ENCODE measurements at regions not wholly inside any gene's neighbourhood (a gene's known extent, or its start where the extent isn't known, plus 50 kb on each side); places are given as distances from the start of the nearest gene placed in this dataset.

DNA sequence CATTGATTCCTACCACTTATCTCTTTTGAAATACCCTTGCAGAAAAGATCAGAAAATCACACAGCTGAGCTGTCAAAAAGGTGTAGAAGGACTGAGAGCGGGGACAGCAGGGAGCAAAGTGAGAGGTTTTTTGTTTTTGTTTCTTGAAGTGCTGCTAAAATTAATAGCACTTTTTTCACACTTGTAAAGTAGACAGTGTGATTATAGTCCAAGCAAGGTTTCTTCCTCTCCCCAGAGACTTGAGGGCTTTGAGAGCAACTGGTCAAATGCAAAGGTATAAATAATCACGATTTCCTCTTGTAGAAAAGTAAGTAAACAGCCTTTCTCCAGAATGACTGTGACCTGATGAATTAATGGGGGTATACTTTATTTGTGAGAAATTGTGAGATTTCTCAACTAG is 326.9 kb downstream of the ZNF608 start:
- H3K4me2 ChIP-seq (ENCODE audit: control insufficient read depth, extremely low read depth, insufficient read depth, low read depth, low read length): no peak overlapping the region
- no peaks in the 10 kb centered on the region for H3K79me2 ChIP-seq (ENCODE audit: control insufficient read depth, insufficient read depth, low read length)
- no peaks in the 10 kb centered on the region for H3K27me3 ChIP-seq (ENCODE audit: control insufficient read depth, extremely low read depth, insufficient read depth, low read length)
- H3K9ac ChIP-seq (ENCODE audit: control insufficient read depth, extremely low read depth, insufficient read depth, low read length): no peak overlapping the region
- H4K20me1 ChIP-seq (ENCODE audit: control insufficient read depth, extremely low read depth, insufficient read depth, low read length): no peaks in the 10 kb centered on the region
- DNase-seq (ENCODE audit: low read depth, low spot score): no peak
- H3K36me3 ChIP-seq (ENCODE audit: control insufficient read depth in 2 of 2, extremely low read depth in 1 of 2, insufficient read depth in 2 of 2, low read length in 2 of 2): no peaks in the 10 kb centered on the region
- H2AFZ ChIP-seq (ENCODE audit: control insufficient read depth, low read length): no peak overlapping the region
- H3K4me3 ChIP-seq (ENCODE audit: control insufficient read depth in 2 of 3, extremely low read depth in 1 of 3, insufficient read depth in 2 of 3, low read depth in 1 of 3, low read length in 3 of 3): no peak overlapping the region
- H3K27ac ChIP-seq (ENCODE audit: control insufficient read depth, insufficient read depth, low read length): no peak overlapping the region
- TF ChIP-seq, protein P1, sequence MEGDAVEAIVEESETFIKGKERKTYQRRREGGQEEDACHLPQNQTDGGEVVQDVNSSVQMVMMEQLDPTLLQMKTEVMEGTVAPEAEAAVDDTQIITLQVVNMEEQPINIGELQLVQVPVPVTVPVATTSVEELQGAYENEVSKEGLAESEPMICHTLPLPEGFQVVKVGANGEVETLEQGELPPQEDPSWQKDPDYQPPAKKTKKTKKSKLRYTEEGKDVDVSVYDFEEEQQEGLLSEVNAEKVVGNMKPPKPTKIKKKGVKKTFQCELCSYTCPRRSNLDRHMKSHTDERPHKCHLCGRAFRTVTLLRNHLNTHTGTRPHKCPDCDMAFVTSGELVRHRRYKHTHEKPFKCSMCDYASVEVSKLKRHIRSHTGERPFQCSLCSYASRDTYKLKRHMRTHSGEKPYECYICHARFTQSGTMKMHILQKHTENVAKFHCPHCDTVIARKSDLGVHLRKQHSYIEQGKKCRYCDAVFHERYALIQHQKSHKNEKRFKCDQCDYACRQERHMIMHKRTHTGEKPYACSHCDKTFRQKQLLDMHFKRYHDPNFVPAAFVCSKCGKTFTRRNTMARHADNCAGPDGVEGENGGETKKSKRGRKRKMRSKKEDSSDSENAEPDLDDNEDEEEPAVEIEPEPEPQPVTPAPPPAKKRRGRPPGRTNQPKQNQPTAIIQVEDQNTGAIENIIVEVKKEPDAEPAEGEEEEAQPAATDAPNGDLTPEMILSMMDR (optimal IDR thresholded peaks at IDR 0.05 in 1 of 3, IDR thresholded peaks at IDR 0.05 in 1 of 3, conservative IDR thresholded peaks at IDR 0.05 in 1 of 3; ENCODE audit: extremely low read depth in 1 of 3, insufficient read depth in 2 of 3, low read length in 3 of 3): no peak
- FAIRE-seq: no peak
- H3K4me1 ChIP-seq (ENCODE audit: control insufficient read depth, extremely low read depth, insufficient read depth, low read length): no peaks in the 10 kb centered on the region
- no peaks in the 10 kb centered on the region for H3K9me1 ChIP-seq (ENCODE audit: control insufficient read depth, extremely low read depth, insufficient read depth, low read length)
- dilution Hi-C loops (cut with MboI; ENCODE audit: extremely low pct_ligation_motif_present, low sequenced_read_pairs): no loop called here
- H3K9me3 ChIP-seq (ENCODE audit: control insufficient read depth, low read depth, low read length): peaks cover 2% of the 10 kb centered on the region

DNA sequence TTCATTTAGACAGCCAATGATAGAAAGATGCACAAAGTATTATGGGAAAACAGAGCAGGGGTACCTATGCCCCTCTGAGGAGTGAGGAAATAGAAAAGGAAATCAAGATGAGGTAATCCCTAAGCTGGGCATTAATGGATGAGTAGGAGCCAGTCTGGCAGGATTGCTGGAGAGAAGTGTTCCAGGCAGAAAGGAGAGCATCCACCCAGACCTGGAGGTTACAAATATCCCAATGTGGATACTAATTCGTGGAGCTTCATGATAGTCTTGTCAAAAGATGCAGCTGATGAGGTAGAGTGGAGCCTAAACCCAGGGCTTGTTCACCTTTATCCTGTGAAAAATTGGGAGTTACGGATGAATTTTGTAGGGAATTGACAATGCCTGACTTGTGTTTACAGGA is 328.0 kb downstream of the ZNF608 start:
- no peaks in the 10 kb centered on the region for H3K9me1 ChIP-seq (ENCODE audit: control insufficient read depth, extremely low read depth, insufficient read depth, low read length)
- no peaks in the 10 kb centered on the region for H3K79me2 ChIP-seq (ENCODE audit: control insufficient read depth, insufficient read depth, low read length)
- no peak for FAIRE-seq
- H3K9ac ChIP-seq (ENCODE audit: control insufficient read depth, extremely low read depth, insufficient read depth, low read length): no peak overlapping the region
- no peak for DNase-seq (ENCODE audit: low read depth, low spot score)
- H3K9me3 ChIP-seq (ENCODE audit: control insufficient read depth, low read depth, low read length): peaks cover 2% of the 10 kb centered on the region
- no peak overlapping the region for H3K4me2 ChIP-seq (ENCODE audit: control insufficient read depth, extremely low read depth, insufficient read depth, low read depth, low read length)
- no peak overlapping the region for H2AFZ ChIP-seq (ENCODE audit: control insufficient read depth, low read length)
- TF ChIP-seq, protein P1 (optimal IDR thresholded peaks at IDR 0.05 in 1 of 3, IDR thresholded peaks at IDR 0.05 in 1 of 3, conservative IDR thresholded peaks at IDR 0.05 in 1 of 3; ENCODE audit: extremely low read depth in 1 of 3, insufficient read depth in 2 of 3, low read length in 3 of 3): no peak
- no peak for TF ChIP-seq EZH2 (IDR thresholded peaks at IDR 0.05; ENCODE audit: low read length)
- no peak overlapping the region for H3K27ac ChIP-seq (ENCODE audit: control insufficient read depth, insufficient read depth, low read length)
- dilution Hi-C loops (cut with MboI; ENCODE audit: extremely low pct_ligation_motif_present, low sequenced_read_pairs): no loop called here
- no peaks in the 10 kb centered on the region for H3K4me1 ChIP-seq (ENCODE audit: control insufficient read depth, extremely low read depth, insufficient read depth, low read length)
- H3K27me3 ChIP-seq (ENCODE audit: control insufficient read depth, extremely low read depth, insufficient read depth, low read length): no peaks in the 10 kb centered on the region
- no peaks in the 10 kb centered on the region for H3K36me3 ChIP-seq (ENCODE audit: control insufficient read depth in 2 of 2, extremely low read depth in 1 of 2, insufficient read depth in 2 of 2, low read length in 2 of 2)
- no peaks in the 10 kb centered on the region for H4K20me1 ChIP-seq (ENCODE audit: control insufficient read depth, extremely low read depth, insufficient read depth, low read length)
- H3K4me3 ChIP-seq (ENCODE audit: control insufficient read depth in 2 of 3, extremely low read depth in 1 of 3, insufficient read depth in 2 of 3, low read depth in 1 of 3, low read length in 3 of 3): no peak overlapping the region

Data from keratinocyte (primary cell).